Erythroblast (primary cell): ENCODE measurements at regions not wholly inside any gene's neighbourhood (a gene's known extent, or its start where the extent isn't known, plus 50 kb on each side); places are given as distances from the start of the nearest gene placed in this dataset.

Experiments used
- GATA1 ChIP-seq: IDR thresholded peaks from 2 replicates; pipeline ENCODE4 v1.6.1; 2011; ENCODE audit warnings: low read depth, mild to moderate bottlenecking, control low read depth, low read length, moderate library complexity
- POLR2A ChIP-seq: IDR thresholded peaks from 2 replicates; pipeline ENCODE4 v1.6.1; 2011; ENCODE audit warnings: mild to moderate bottlenecking, low read length

- TF ChIP-seq POLR2A, result no peak
- TF ChIP-seq GATA1, result no peak
Observed at GRCh38 chr2:158043181-158043948, 58.3 kb upstream of the UPP2 start.
